ENCODE measurements at regions not wholly inside any gene's neighbourhood (a gene's known extent, or its start where the extent isn't known, plus 50 kb on each side); places are given as distances from the start of the nearest gene placed in this dataset.

GRCh38 chr7:16963044-16963443 lies 81.3 kb upstream of the AGR3 start:
- TF ChIP-seq EZH2 (optimal IDR thresholded peaks at IDR 0.05; ENCODE audit: low read depth, low read length) (no peak), CTCF (IDR thresholded peaks at IDR 0.05; ENCODE audit: low read length) (no peak)

All from MM.1S (cell line).